CD14-positive monocyte (primary cell): ENCODE measurements at regions not wholly inside any gene's neighbourhood (a gene's known extent, or its start where the extent isn't known, plus 50 kb on each side); places are given as distances from the start of the nearest gene placed in this dataset.

ENCODE experiments used
- DNase-seq, 3 donors: peaks; one replicate each; pipeline ENCODE4 v3.0.0-alpha.2; 2011 to 2022
- H2AFZ ChIP-seq: 2 replicates; pipeline ENCODE4 v1.6.0; 2012; ENCODE audit warnings: mild to moderate bottlenecking, low read depth, low read length, inconsistent platforms; ENCODE audit not compliant: insufficient read depth, poor library complexity, severe bottlenecking
- H3K27ac ChIP-seq, 2 donors: 1 replicate in 1 of 2; 2 replicates in 1 of 2; pipeline ENCODE4 v1.5.1; 2012 to 2013; ENCODE audit warnings: low read length in 2 of 2, control low read depth in 1 of 2, inconsistent platforms in 1 of 2, low read depth in 1 of 2, mild to moderate bottlenecking in 1 of 2
- H3K27me3 ChIP-seq, 2 donors: one replicate each; pipeline versions ENCODE4 v1.6.0 to v1.6.1; 2011 to 2013; ENCODE audit warnings: low read length in 2 of 2; ENCODE audit not compliant: control insufficient read depth in 2 of 2, insufficient read depth in 2 of 2
- H3K36me3 ChIP-seq, 2 donors: replicated peaks in 1 of 2; 1 replicate in 1 of 2; 2 replicates in 1 of 2; pipeline versions ENCODE4 v1.5.1 to v1.6.1; 2012 to 2013; ENCODE audit warnings: low read length in 2 of 2, control low read depth in 1 of 2, inconsistent platforms in 1 of 2, mild to moderate bottlenecking in 1 of 2; ENCODE audit not compliant: insufficient read depth in 2 of 2, control insufficient read depth in 1 of 2
- H3K4me1 ChIP-seq, 2 donors: 1 replicate in 1 of 2; 2 replicates in 1 of 2; pipeline versions ENCODE4 v1.5.1 to v1.6.1; 2012 to 2013; ENCODE audit warnings: low read length in 2 of 2, control low read depth in 1 of 2, inconsistent platforms in 1 of 2, mild to moderate bottlenecking in 1 of 2, moderate library complexity in 1 of 2; ENCODE audit not compliant: insufficient read depth in 2 of 2, control insufficient read depth in 1 of 2
- H3K4me2 ChIP-seq: replicated peaks from 2 replicates; pipeline ENCODE3; 2012; ENCODE audit warnings: low read length, moderate library complexity, mild to moderate bottlenecking; ENCODE audit not compliant: poor library complexity, severe bottlenecking; ENCODE audit errors: extremely low read depth
- H3K4me3 ChIP-seq, 3 experiments: fragments of 200-600 bp in 1 of 3; sonication (generic) in 1 of 3; replicated peaks in 1 of 3; 1 replicate in 2 of 3; 2 replicates in 1 of 3; pipeline ENCODE4 v1.5.1; 2011 to 2013; ENCODE audit warnings: low read length in 3 of 3, mild to moderate bottlenecking in 3 of 3, control low read depth in 2 of 3, low read depth in 2 of 3, inconsistent platforms in 1 of 3, moderate library complexity in 1 of 3
- H3K79me2 ChIP-seq: 2 replicates; pipeline ENCODE4 v1.6.0; 2012; ENCODE audit warnings: mild to moderate bottlenecking, control low read depth, inconsistent platforms, low read length, moderate library complexity; ENCODE audit not compliant: insufficient read depth
- H3K9ac ChIP-seq: 2 replicates; pipeline ENCODE4 v1.6.0; 2017; ENCODE audit warnings: low read length, mild to moderate bottlenecking; ENCODE audit not compliant: insufficient read depth, poor library complexity, severe bottlenecking
- H3K9me3 ChIP-seq, 2 donors: replicated peaks in 1 of 2; 1 replicate in 1 of 2; 2 replicates in 1 of 2; pipeline versions ENCODE4 v1.5.1 to v1.6.1; 2012 to 2013; ENCODE audit warnings: low read length in 2 of 2, control low read depth in 1 of 2; ENCODE audit not compliant: control insufficient read depth in 1 of 2, insufficient read depth in 1 of 2
- H4K20me1 ChIP-seq: 2 replicates; pipeline ENCODE4 v1.6.0; 2012; ENCODE audit warnings: mild to moderate bottlenecking, low read length, control low read depth, moderate library complexity; ENCODE audit not compliant: insufficient read depth
- H3K27ac Mint-ChIP-seq, 7 donors: one replicate each; pipeline ENCODE4 v1.8.0; 2020; ENCODE audit warnings: mild to moderate bottlenecking in 7 of 7, mixed read lengths in 7 of 7, moderate library complexity in 6 of 7, inconsistent platforms in 2 of 7
- H3K27me3 Mint-ChIP-seq, 3 donors: one replicate each; pipeline ENCODE4 v1.8.0; 2021 to 2022; ENCODE audit warnings: low read depth in 3 of 3, mild to moderate bottlenecking in 3 of 3, mixed read lengths in 3 of 3, moderate library complexity in 3 of 3, inconsistent platforms in 1 of 3
- H3K36me3 Mint-ChIP-seq, 2 donors: one replicate each; pipeline ENCODE4 v1.8.0; 2020; ENCODE audit warnings: mixed read lengths in 2 of 2, inconsistent platforms in 1 of 2, mild to moderate bottlenecking in 1 of 2
- H3K4me1 Mint-ChIP-seq: one replicate; pipeline ENCODE4 v1.8.0; 2020; ENCODE audit warnings: mild to moderate bottlenecking, mixed read lengths
- H3K4me3 Mint-ChIP-seq, 2 donors: one replicate each; pipeline ENCODE4 v1.8.0; 2020; ENCODE audit warnings: mild to moderate bottlenecking in 2 of 2, mixed read lengths in 2 of 2, moderate library complexity in 1 of 2
- H3K9me3 Mint-ChIP-seq, 7 donors: one replicate each; pipeline ENCODE4 v1.8.0; 2020 to 2022; ENCODE audit warnings: mixed read lengths in 7 of 7, mild to moderate bottlenecking in 6 of 7, moderate library complexity in 6 of 7, inconsistent platforms in 2 of 7
- WGBS: methylation state at CpG from one replicate; pipeline ENCODE4 v1.1.5; 2013; ENCODE audit warnings: missing lambda C conversion rate; ENCODE audit not compliant: insufficient coverage; 5-methylcytosine and 5-hydroxymethylcytosine counted together
- intact Hi-C, 2 donors: fragments of 100-400 bp; cut with micrococcal nuclease; formaldehyde crosslinking; loops; one replicate each; pipeline versions ENCODE4 v1.15.0 to v1.15.1; 2023
- TF ChIP-seq, protein P1 (sequence below): fragments of 200-600 bp; IDR thresholded peaks from one replicate; pipeline ENCODE4 v1.8.0; 2022; ENCODE audit warnings: antibody characterized with exemption, mild to moderate bottlenecking

- Mint-ChIP-seq H3K27me3 (peaks cover 0 to 6% (median 1%) of the 10 kb centered on the region in 3 donors), H3K4me3 (no peak overlapping the region), H3K27ac (no peak overlapping the region), H3K36me3 (no peaks in the 10 kb centered on the region), H3K9me3 (peaks cover 0 to 10% (median 3%) of the 10 kb centered on the region in 7 donors), H3K4me1 (no peaks in the 10 kb centered on the region)
- intact Hi-C loops, result no loop called here
- H3K27ac ChIP-seq, result no peak overlapping the region
- H3K4me2 ChIP-seq, result no peak overlapping the region
- WGBS, result 94% methylated on average over 9 of the region's 9 CpGs
- no peak overlapping the region for H2AFZ ChIP-seq
- no peaks in the 10 kb centered on the region for H3K4me1 ChIP-seq
- no peaks in the 10 kb centered on the region for H4K20me1 ChIP-seq
- TF ChIP-seq, protein P1, sequence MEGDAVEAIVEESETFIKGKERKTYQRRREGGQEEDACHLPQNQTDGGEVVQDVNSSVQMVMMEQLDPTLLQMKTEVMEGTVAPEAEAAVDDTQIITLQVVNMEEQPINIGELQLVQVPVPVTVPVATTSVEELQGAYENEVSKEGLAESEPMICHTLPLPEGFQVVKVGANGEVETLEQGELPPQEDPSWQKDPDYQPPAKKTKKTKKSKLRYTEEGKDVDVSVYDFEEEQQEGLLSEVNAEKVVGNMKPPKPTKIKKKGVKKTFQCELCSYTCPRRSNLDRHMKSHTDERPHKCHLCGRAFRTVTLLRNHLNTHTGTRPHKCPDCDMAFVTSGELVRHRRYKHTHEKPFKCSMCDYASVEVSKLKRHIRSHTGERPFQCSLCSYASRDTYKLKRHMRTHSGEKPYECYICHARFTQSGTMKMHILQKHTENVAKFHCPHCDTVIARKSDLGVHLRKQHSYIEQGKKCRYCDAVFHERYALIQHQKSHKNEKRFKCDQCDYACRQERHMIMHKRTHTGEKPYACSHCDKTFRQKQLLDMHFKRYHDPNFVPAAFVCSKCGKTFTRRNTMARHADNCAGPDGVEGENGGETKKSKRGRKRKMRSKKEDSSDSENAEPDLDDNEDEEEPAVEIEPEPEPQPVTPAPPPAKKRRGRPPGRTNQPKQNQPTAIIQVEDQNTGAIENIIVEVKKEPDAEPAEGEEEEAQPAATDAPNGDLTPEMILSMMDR, result no peak
- no peak overlapping the region for H3K4me3 ChIP-seq
- DNase-seq, result no peak
- H3K36me3 ChIP-seq, result no peaks in the 10 kb centered on the region
- no peaks in the 10 kb centered on the region for H3K27me3 ChIP-seq
- H3K9ac ChIP-seq, result no peak overlapping the region
- no peaks in the 10 kb centered on the region for H3K79me2 ChIP-seq
- peaks cover 0 to 3% of the 10 kb centered on the region in 2 donors for H3K9me3 ChIP-seq
Measured at GRCh38 chr2:780002-780401, 102.8 kb upstream of the TMEM18 start.

DNA sequence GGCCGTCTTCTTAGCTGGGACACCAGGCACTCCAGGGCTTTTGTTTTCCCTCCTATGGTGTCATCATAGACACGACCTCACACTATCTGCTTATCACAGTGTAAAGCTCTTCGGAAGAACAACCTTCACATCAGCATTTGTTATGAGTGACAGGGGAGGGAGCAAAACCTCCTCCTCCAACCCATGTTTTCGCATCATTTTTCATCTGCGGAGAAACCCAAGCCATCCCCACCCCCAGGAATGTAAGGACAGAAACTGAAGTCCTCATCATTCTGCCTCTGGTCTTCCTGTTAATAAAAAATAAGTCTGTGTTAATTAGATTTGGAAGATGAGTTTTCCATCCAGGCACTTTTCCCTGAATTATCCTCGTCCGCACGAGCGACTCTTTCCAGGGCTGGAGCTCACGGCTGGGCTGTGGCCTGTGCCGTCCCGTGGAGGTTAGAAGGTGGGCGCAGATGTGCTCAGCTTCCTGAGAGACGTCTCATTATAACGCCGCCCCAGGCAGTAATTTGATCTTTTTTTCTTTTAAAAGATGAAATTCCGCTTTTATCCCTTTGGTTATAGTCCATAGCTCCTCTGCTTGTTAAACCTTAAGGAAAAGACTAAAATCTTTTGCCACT lies 101.6 kb upstream of the TMEM18 start:
- TF ChIP-seq, protein P1, result no peak
- 93% methylated on average over 12 of the region's 17 CpGs for WGBS

More for the DNA sequence above, 101.6 kb upstream of the TMEM18 start:
- no peak overlapping the region for H3K9ac ChIP-seq
- no peaks in the 10 kb centered on the region for H3K4me1 ChIP-seq
- no peaks in the 10 kb centered on the region for H3K36me3 ChIP-seq
- no peak overlapping the region for H3K4me3 Mint-ChIP-seq
- no peaks in the 10 kb centered on the region for H3K79me2 ChIP-seq
- H3K27me3 ChIP-seq, result no peaks in the 10 kb centered on the region
- H3K27ac Mint-ChIP-seq, result no peak overlapping the region
- H3K9me3 Mint-ChIP-seq, result peaks cover 0 to 7% (median 3%) of the 10 kb centered on the region in 7 donors
- DNase-seq, result no peak
- H2AFZ ChIP-seq, result no peak overlapping the region
- H3K27me3 Mint-ChIP-seq, result peaks cover 0 to 5% (median 2%) of the 10 kb centered on the region in 3 donors
- intact Hi-C loops, result no loop called here
- peaks cover 0 to 3% of the 10 kb centered on the region in 2 donors for H3K9me3 ChIP-seq
- H3K4me1 Mint-ChIP-seq, result no peaks in the 10 kb centered on the region
- no peak overlapping the region for H3K27ac ChIP-seq
- H4K20me1 ChIP-seq, result no peaks in the 10 kb centered on the region
- no peak overlapping the region for H3K4me2 ChIP-seq
- no peaks in the 10 kb centered on the region for H3K36me3 Mint-ChIP-seq
- no peak overlapping the region for H3K4me3 ChIP-seq
